ENCODE measurements at regions not wholly inside any gene's neighbourhood (a gene's known extent, or its start where the extent isn't known, plus 50 kb on each side); places are given as distances from the start of the nearest gene placed in this dataset.

GRCh38 chr3:77795013-77795412, 755.1 kb downstream of the ROBO2 start:
- H3K4me2 ChIP-seq (ENCODE audit: low read length, poor library complexity, severe bottlenecking), result no peak overlapping the region
- H2BK5ac ChIP-seq (ENCODE audit: low read depth, low read length, poor library complexity, severe bottlenecking), result no peak overlapping the region
- no peak overlapping the region for H4K91ac ChIP-seq (ENCODE audit: low read length)
- H3K9me3 ChIP-seq (ENCODE audit: control insufficient read depth, low read length), result no peaks in the 10 kb centered on the region
- no peak overlapping the region for H3K14ac ChIP-seq (ENCODE audit: low read length in 2 of 2)
- no peak overlapping the region for H2BK120ac ChIP-seq (ENCODE audit: low read depth, low read length)
- H3K27ac ChIP-seq (ENCODE audit: low read length, poor library complexity, severe bottlenecking), result no peak overlapping the region
- H2BK12ac ChIP-seq (ENCODE audit: low read length in 2 of 2), result no peak overlapping the region
- no peaks in the 10 kb centered on the region for H3K36me3 ChIP-seq (ENCODE audit: control insufficient read depth in 1 of 2, insufficient read depth in 2 of 2, low read depth in 1 of 2, low read length in 2 of 2)
- H3K27me3 ChIP-seq (ENCODE audit: control insufficient read depth in 1 of 2, insufficient read depth in 1 of 2, low read length in 2 of 2), result no peaks in the 10 kb centered on the region
- no peak overlapping the region for H2AK5ac ChIP-seq (ENCODE audit: low read length, severe bottlenecking)
- no peak overlapping the region for H2BK15ac ChIP-seq (ENCODE audit: low read depth, poor library complexity, severe bottlenecking)
- no peak overlapping the region for H2AFZ ChIP-seq (ENCODE audit: low read depth, low read length)
- H3K9ac ChIP-seq (ENCODE audit: low read length), result no peak overlapping the region
- H3K23ac ChIP-seq (ENCODE audit: low read length in 2 of 2), result no peak overlapping the region
- peaks cover 2% of the 10 kb centered on the region for H3K4me1 ChIP-seq (ENCODE audit: control insufficient read depth, insufficient read depth, low read depth, low read length)
- no peak for DNase-seq
- no peak overlapping the region for H3K18ac ChIP-seq (ENCODE audit: low read depth in 1 of 2, low read length in 2 of 2)
- no peak overlapping the region for H4K8ac ChIP-seq (ENCODE audit: low read length)
- 78% methylated on average over 5 of the region's 5 CpGs for WGBS
- H3K4me3 ChIP-seq (ENCODE audit: insufficient read depth in 1 of 2, low read depth in 1 of 2, low read length in 2 of 2), result no peak overlapping the region
- H3K4ac ChIP-seq (ENCODE audit: low read depth in 1 of 2, low read length in 2 of 2), result no peak overlapping the region
- H3K79me1 ChIP-seq (replicated peaks; ENCODE audit: low read length, poor library complexity, severe bottlenecking), result no peaks in the 10 kb centered on the region

- Histone ChIP-seq H3K4me3 (ENCODE audit: insufficient read depth in 1 of 2, low read depth in 1 of 2, low read length in 2 of 2) (no peak overlapping the region), H3K9ac (ENCODE audit: low read length) (no peak overlapping the region), H3K27me3 (ENCODE audit: control insufficient read depth in 1 of 2, insufficient read depth in 1 of 2, low read length in 2 of 2) (no peaks in the 10 kb centered on the region), H4K91ac (ENCODE audit: low read length) (no peak overlapping the region), H3K18ac (ENCODE audit: low read depth in 1 of 2, low read length in 2 of 2) (no peak overlapping the region), H3K9me3 (ENCODE audit: control insufficient read depth, low read length) (no peaks in the 10 kb centered on the region), H2BK5ac (ENCODE audit: low read depth, low read length, poor library complexity, severe bottlenecking) (no peak overlapping the region), H2BK12ac (ENCODE audit: low read length in 2 of 2) (peak overlapping the region in 1 of 2 experiments; percentile 15), H3K4me2 (ENCODE audit: low read length, poor library complexity, severe bottlenecking) (no peak overlapping the region), H3K27ac (ENCODE audit: low read length, poor library complexity, severe bottlenecking) (no peak overlapping the region), H3K14ac (ENCODE audit: low read length in 2 of 2) (no peak overlapping the region), H3K79me1 (replicated peaks; ENCODE audit: low read length, poor library complexity, severe bottlenecking) (no peaks in the 10 kb centered on the region), H2AFZ (ENCODE audit: low read depth, low read length) (no peak overlapping the region), H2BK15ac (ENCODE audit: low read depth, poor library complexity, severe bottlenecking) (no peak overlapping the region), H2BK120ac (ENCODE audit: low read depth, low read length) (no peak overlapping the region), H4K8ac (ENCODE audit: low read length) (no peak overlapping the region), H3K36me3 (ENCODE audit: control insufficient read depth in 1 of 2, insufficient read depth in 2 of 2, low read depth in 1 of 2, low read length in 2 of 2) (no peaks in the 10 kb centered on the region), H2AK5ac (ENCODE audit: low read length, severe bottlenecking) (no peak overlapping the region), H3K4ac (ENCODE audit: low read depth in 1 of 2, low read length in 2 of 2) (no peak overlapping the region), H3K23ac (ENCODE audit: low read length in 2 of 2) (no peak overlapping the region), H3K4me1 (ENCODE audit: control insufficient read depth, insufficient read depth, low read depth, low read length) (peaks cover 2% of the 10 kb centered on the region)
- DNase-seq, result no peak
- WGBS, result 89% methylated on average over 5 of the region's 5 CpGs
Observed at GRCh38 chr3:77799278-77799677, 759.4 kb downstream of the ROBO2 start.

GRCh38 chr3:77800893-77801292, 761.0 kb downstream of the ROBO2 start:
- H3K4me3 ChIP-seq (ENCODE audit: insufficient read depth in 1 of 2, low read depth in 1 of 2, low read length in 2 of 2), result no peak overlapping the region
- no peak overlapping the region for H3K4me2 ChIP-seq (ENCODE audit: low read length, poor library complexity, severe bottlenecking)
- no peak for DNase-seq
- H3K79me1 ChIP-seq (replicated peaks; ENCODE audit: low read length, poor library complexity, severe bottlenecking), result no peaks in the 10 kb centered on the region
- H2BK12ac ChIP-seq (ENCODE audit: low read length in 2 of 2), result no peak overlapping the region
- WGBS, result 100% methylated on average over 1 of the region's 1 CpG
- no peak overlapping the region for H2BK120ac ChIP-seq (ENCODE audit: low read depth, low read length)
- no peak overlapping the region for H3K27ac ChIP-seq (ENCODE audit: low read length, poor library complexity, severe bottlenecking)
- H3K9ac ChIP-seq (ENCODE audit: low read length), result no peak overlapping the region
- no peak overlapping the region for H4K91ac ChIP-seq (ENCODE audit: low read length)
- H2BK5ac ChIP-seq (ENCODE audit: low read depth, low read length, poor library complexity, severe bottlenecking), result no peak overlapping the region
- no peak overlapping the region for H3K14ac ChIP-seq (ENCODE audit: low read length in 2 of 2)
- H3K27me3 ChIP-seq (ENCODE audit: control insufficient read depth in 1 of 2, insufficient read depth in 1 of 2, low read length in 2 of 2), result no peaks in the 10 kb centered on the region
- no peak overlapping the region for H3K4ac ChIP-seq (ENCODE audit: low read depth in 1 of 2, low read length in 2 of 2)
- H4K8ac ChIP-seq (ENCODE audit: low read length), result no peak overlapping the region
- peaks cover 2% of the 10 kb centered on the region for H3K4me1 ChIP-seq (ENCODE audit: control insufficient read depth, insufficient read depth, low read depth, low read length)
- no peak overlapping the region for H2AFZ ChIP-seq (ENCODE audit: low read depth, low read length)
- no peak overlapping the region for H3K23ac ChIP-seq (ENCODE audit: low read length in 2 of 2)
- no peak overlapping the region for H2AK5ac ChIP-seq (ENCODE audit: low read length, severe bottlenecking)
- no peak overlapping the region for H3K18ac ChIP-seq (ENCODE audit: low read depth in 1 of 2, low read length in 2 of 2)
- H3K36me3 ChIP-seq (ENCODE audit: control insufficient read depth in 1 of 2, insufficient read depth in 2 of 2, low read depth in 1 of 2, low read length in 2 of 2), result no peaks in the 10 kb centered on the region
- H3K9me3 ChIP-seq (ENCODE audit: control insufficient read depth, low read length), result no peaks in the 10 kb centered on the region
- no peak overlapping the region for H2BK15ac ChIP-seq (ENCODE audit: low read depth, poor library complexity, severe bottlenecking)

GRCh38 chr3:77807312-77807711, 767.4 kb downstream of the ROBO2 start:
- Histone ChIP-seq H3K4me2 (ENCODE audit: low read length, poor library complexity, severe bottlenecking) (no peak overlapping the region), H2AK5ac (ENCODE audit: low read length, severe bottlenecking) (no peak overlapping the region), H4K91ac (ENCODE audit: low read length) (no peak overlapping the region), H3K9ac (ENCODE audit: low read length) (no peak overlapping the region), H2BK120ac (ENCODE audit: low read depth, low read length) (no peak overlapping the region), H3K9me3 (ENCODE audit: control insufficient read depth, low read length) (no peaks in the 10 kb centered on the region), H2AFZ (ENCODE audit: low read depth, low read length) (no peak overlapping the region), H4K8ac (ENCODE audit: low read length) (no peak overlapping the region), H2BK5ac (ENCODE audit: low read depth, low read length, poor library complexity, severe bottlenecking) (no peak overlapping the region), H3K36me3 (ENCODE audit: control insufficient read depth in 1 of 2, insufficient read depth in 2 of 2, low read depth in 1 of 2, low read length in 2 of 2) (no peaks in the 10 kb centered on the region), H2BK15ac (ENCODE audit: low read depth, poor library complexity, severe bottlenecking) (no peak overlapping the region), H3K4me3 (ENCODE audit: insufficient read depth in 1 of 2, low read depth in 1 of 2, low read length in 2 of 2) (no peak overlapping the region), H3K4me1 (ENCODE audit: control insufficient read depth, insufficient read depth, low read depth, low read length) (no peaks in the 10 kb centered on the region), H3K27ac (ENCODE audit: low read length, poor library complexity, severe bottlenecking) (no peak overlapping the region), H3K14ac (ENCODE audit: low read length in 2 of 2) (no peak overlapping the region), H3K79me1 (replicated peaks; ENCODE audit: low read length, poor library complexity, severe bottlenecking) (no peaks in the 10 kb centered on the region), H2BK12ac (ENCODE audit: low read length in 2 of 2) (no peak overlapping the region), H3K27me3 (ENCODE audit: control insufficient read depth in 1 of 2, insufficient read depth in 1 of 2, low read length in 2 of 2) (no peaks in the 10 kb centered on the region), H3K4ac (ENCODE audit: low read depth in 1 of 2, low read length in 2 of 2) (no peak overlapping the region), H3K18ac (ENCODE audit: low read depth in 1 of 2, low read length in 2 of 2) (no peak overlapping the region), H3K23ac (ENCODE audit: low read length in 2 of 2) (no peak overlapping the region)
- no peak for DNase-seq
- 81% methylated on average over 1 of the region's 3 CpGs for WGBS
